PC-9 (cell line): ENCODE measurements at regions not wholly inside any gene's neighbourhood (a gene's known extent, or its start where the extent isn't known, plus 50 kb on each side); places are given as distances from the start of the nearest gene placed in this dataset.
A peak's percentile ranks its signal among the peaks of the same experiment; 100 is the strongest.

ENCODE experiments used
- BruUV-seq: library from RNA; stranded (reverse); fragments of 400-500 nt; replicated peaks from 2 replicates; lab custom pipeline; 2021; lab: Mats Ljungman, UMichigan
- CTCF ChIA-PET: fragments of 300-600 bp; sonication (Branson Sonifier 250); formaldehyde crosslinking; loops from one replicate; lab custom pipeline; 2022; ENCODE audit warnings: antibody characterized with exemption; lab: Charles Lee
- POLR2A ChIA-PET: fragments of 300-600 bp; sonication (Branson Sonifier 250); formaldehyde crosslinking; loops from one replicate; lab custom pipeline; 2022; ENCODE audit warnings: antibody characterized with exemption; ENCODE audit not compliant: unreplicated experiment; lab: Charles Lee
- DNase-seq, 2 experiments: peaks; one replicate each; pipeline versions ENCODE4 v3.0.0 to v3.0.0-alpha.2; 2015 to 2022; ENCODE audit warnings: mixed read lengths in 1 of 2
- H2AFZ ChIP-seq: fragments of 200-600 bp; sonication (generic); 2 replicates; pipeline ENCODE4 v1.8.1; 2017; ENCODE audit warnings: antibody characterized with exemption
- H3F3A ChIP-seq: fragments of 200-600 bp; sonication (generic); 2 replicates; pipeline ENCODE4 v1.8.1; 2017; ENCODE audit warnings: antibody characterized with exemption, mild to moderate bottlenecking, low read depth; ENCODE audit not compliant: insufficient read depth
- H3K27ac ChIP-seq: fragments of 200-600 bp; sonication (generic); 2 replicates; pipeline ENCODE4 v1.6.1; 2016; ENCODE audit warnings: mixed run types
- H3K27me3 ChIP-seq: fragments of 200-600 bp; sonication (generic); 2 replicates; pipeline ENCODE4 v1.6.1; 2016; ENCODE audit warnings: low read depth, mixed run types; ENCODE audit not compliant: insufficient read depth
- H3K36me3 ChIP-seq: fragments of 200-600 bp; sonication (generic); 2 replicates; pipeline ENCODE4 v1.6.1; 2016; ENCODE audit warnings: low read depth, mixed run types
- H3K4me1 ChIP-seq: fragments of 200-600 bp; sonication (generic); replicated peaks from 2 replicates; pipeline ENCODE4 v1.6.1; 2016; ENCODE audit warnings: mixed run types; ENCODE audit not compliant: insufficient read depth
- H3K4me2 ChIP-seq: fragments of 200-600 bp; sonication (generic); 2 replicates; pipeline ENCODE4 v1.6.1; 2017; ENCODE audit warnings: mixed run types
- H3K4me3 ChIP-seq: fragments of 200-600 bp; sonication (generic); 2 replicates; pipeline ENCODE4 v1.6.1; 2016; ENCODE audit warnings: mixed run types
- H3K79me2 ChIP-seq: fragments of 200-600 bp; sonication (generic); 2 replicates; pipeline ENCODE4 v1.6.1; 2017; ENCODE audit warnings: low read depth, mixed run types
- H3K9me2 ChIP-seq: fragments of 200-600 bp; sonication (generic); 2 replicates; pipeline ENCODE4 v1.8.1; 2017; ENCODE audit warnings: mild to moderate bottlenecking; ENCODE audit not compliant: insufficient read depth
- H3K9me3 ChIP-seq: fragments of 200-600 bp; sonication (generic); 2 replicates; pipeline ENCODE4 v1.8.1; 2016; ENCODE audit warnings: low read depth; ENCODE audit not compliant: insufficient read depth
- H4K20me1 ChIP-seq: fragments of 200-600 bp; sonication (generic); 2 replicates; pipeline ENCODE4 v1.8.1; 2017; ENCODE audit not compliant: insufficient read depth
- CTCF ChIP-seq: fragments of 200-600 bp; sonication (generic); conservative IDR thresholded peaks from 2 replicates; pipeline ENCODE4 v1.6.1; 2017; ENCODE audit warnings: mixed run types, antibody characterized with exemption, mild to moderate bottlenecking, moderate library complexity
- EZH2 ChIP-seq: fragments of 200-600 bp; sonication (generic); IDR thresholded peaks from 2 replicates; pipeline ENCODE4 v1.8.0; 2017; ENCODE audit warnings: antibody characterized with exemption, low read depth
- intact Hi-C: fragments of 100-400 bp; cut with micrococcal nuclease; formaldehyde crosslinking; loops from one replicate; pipeline ENCODE4 v1.10.0; 2022; ENCODE audit not compliant: unreplicated experiment

- H3K36me3 ChIP-seq = no peaks in the 10 kb centered on the region
- intact Hi-C loops = no loop called here
- H4K20me1 ChIP-seq = no peaks in the 10 kb centered on the region
- TF ChIP-seq EZH2 = no peak
- TF ChIP-seq CTCF = no peak
- H3K27me3 ChIP-seq = no peaks in the 10 kb centered on the region
- H3F3A ChIP-seq = no peaks in the 10 kb centered on the region
- no peaks in the 10 kb centered on the region for H3K9me3 ChIP-seq
- ChIA-PET POLR2A (no interaction called here), CTCF (no interaction called here)
- no peaks in the 10 kb centered on the region for H3K79me2 ChIP-seq
- no peaks in the 10 kb centered on the region for H3K9me2 ChIP-seq
- H2AFZ ChIP-seq = no peak overlapping the region
- BruUV-seq = no TSS peak
- no peaks in the 10 kb centered on the region for H3K4me1 ChIP-seq
- no peak overlapping the region for H3K27ac ChIP-seq
- H3K4me2 ChIP-seq = no peak overlapping the region
- no peak overlapping the region for H3K4me3 ChIP-seq
- DNase-seq = no peak
These were observed 440.9 kb upstream of the EDIL3 start for GRCh38 chr5:84825606-84826005.

- ChIA-PET POLR2A (no interaction called here), CTCF (no interaction called here)
- BruUV-seq = no TSS peak
- DNase-seq = no peak
- Histone ChIP-seq H3K4me2 (no peak overlapping the region), H3K4me3 (no peak overlapping the region), H3K27me3 (no peaks in the 10 kb centered on the region), H3K4me1 (no peaks in the 10 kb centered on the region), H4K20me1 (no peaks in the 10 kb centered on the region), H3K79me2 (no peaks in the 10 kb centered on the region), H3K36me3 (no peaks in the 10 kb centered on the region), H2AFZ (peak overlapping the region; percentile 22; the same call in 1 of the 2 replicates), H3K9me3 (no peaks in the 10 kb centered on the region), H3K9me2 (no peaks in the 10 kb centered on the region), H3F3A (no peaks in the 10 kb centered on the region), H3K27ac (no peak overlapping the region)
- no peak for TF ChIP-seq CTCF
- TF ChIP-seq EZH2 = no peak
- intact Hi-C loops = no loop called here
These were observed 437.2 kb upstream of the EDIL3 start for GRCh38 chr5:84821924-84822323.

DNA sequence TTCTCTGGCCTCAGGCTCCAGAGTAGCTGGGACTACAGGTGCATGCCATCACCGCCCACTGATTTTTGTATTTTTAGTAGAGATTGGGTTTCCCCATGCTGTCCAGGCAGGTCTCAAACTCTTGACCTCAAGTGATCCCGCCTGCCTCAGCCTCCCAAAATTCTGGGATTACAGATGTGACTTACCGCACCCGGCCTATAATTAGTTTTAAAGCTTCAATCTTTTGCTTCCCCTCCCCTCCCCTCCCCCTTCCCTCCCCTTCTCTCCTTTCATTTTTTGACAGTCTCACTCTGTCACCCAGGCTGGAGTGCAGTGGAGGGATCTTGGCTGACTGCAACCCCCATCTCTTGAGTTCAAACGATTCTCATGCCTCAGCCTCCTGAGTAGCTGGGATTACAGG is 433.3 kb upstream of the EDIL3 start:
- no peak for DNase-seq
- no peak overlapping the region for H3K4me2 ChIP-seq
- H3K9me2 ChIP-seq = no peaks in the 10 kb centered on the region
- H4K20me1 ChIP-seq = no peaks in the 10 kb centered on the region
- H3K4me1 ChIP-seq = no peaks in the 10 kb centered on the region
- CTCF ChIA-PET = no interaction called here
- H3K27me3 ChIP-seq = no peaks in the 10 kb centered on the region
- TF ChIP-seq EZH2 (no peak), CTCF (no peak)
- no peak overlapping the region for H2AFZ ChIP-seq
- no peaks in the 10 kb centered on the region for H3K36me3 ChIP-seq
- H3K4me3 ChIP-seq = no peak overlapping the region
- intact Hi-C loops = no loop called here
- no peaks in the 10 kb centered on the region for H3K9me3 ChIP-seq
- POLR2A ChIA-PET = no interaction called here
- H3F3A ChIP-seq = no peaks in the 10 kb centered on the region
- H3K27ac ChIP-seq = no peak overlapping the region
- BruUV-seq = no TSS peak
- H3K79me2 ChIP-seq = no peaks in the 10 kb centered on the region
